ENCODE measurements at regions not wholly inside any gene's neighbourhood (a gene's known extent, or its start where the extent isn't known, plus 50 kb on each side); places are given as distances from the start of the nearest gene placed in this dataset.

DNA sequence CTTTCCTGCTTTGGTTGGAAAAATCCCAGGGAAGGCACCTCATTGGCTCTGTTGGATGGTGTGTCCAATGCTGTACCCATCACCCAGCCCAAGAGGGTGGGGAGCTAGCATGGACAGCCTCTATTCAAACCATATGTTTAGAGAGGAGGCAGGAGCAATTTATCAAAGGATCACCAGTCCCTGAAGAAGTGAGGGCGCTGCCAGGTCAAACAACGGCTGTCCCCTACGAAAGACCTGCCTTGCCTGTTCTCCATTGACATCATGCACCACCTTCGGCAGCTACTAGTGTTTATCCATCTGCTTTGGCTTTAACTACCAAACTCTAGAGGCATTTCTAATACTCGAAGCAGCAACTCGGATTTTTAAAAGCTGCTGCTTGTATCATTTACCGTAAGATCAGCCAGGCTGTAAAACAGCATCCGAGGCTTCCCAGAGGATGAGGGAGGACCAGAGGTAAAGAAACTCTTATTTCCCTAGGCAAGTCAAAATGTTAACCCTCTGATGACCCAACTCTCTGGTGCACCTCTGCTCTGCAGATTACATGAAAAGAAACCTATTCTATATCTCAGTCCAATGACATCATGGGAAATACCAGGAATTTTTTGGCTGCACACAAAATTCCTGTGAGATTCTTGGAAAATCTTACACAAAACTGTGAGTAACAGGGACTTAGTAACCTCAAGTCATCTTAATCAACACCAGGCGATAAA lies 720.9 kb upstream of the TBX3 start:
- intact Hi-C loops (cut with micrococcal nuclease) = no loop called here
- Mint-ChIP-seq H3K36me3 (ENCODE audit: low read depth) (no peaks in the 10 kb centered on the region), H3K9me3 (peaks cover 2% of the 10 kb centered on the region), H3K4me3 (no peak overlapping the region), H3K27ac (no peak overlapping the region), H3K27me3 (no peaks in the 10 kb centered on the region), H3K4me1 (no peaks in the 10 kb centered on the region)
- POLR2A ChIA-PET = no interaction called here
- ATAC-seq (ENCODE audit: low read depth) (no peak), DNase-seq (no peak)
- TF ChIP-seq, protein P1, sequence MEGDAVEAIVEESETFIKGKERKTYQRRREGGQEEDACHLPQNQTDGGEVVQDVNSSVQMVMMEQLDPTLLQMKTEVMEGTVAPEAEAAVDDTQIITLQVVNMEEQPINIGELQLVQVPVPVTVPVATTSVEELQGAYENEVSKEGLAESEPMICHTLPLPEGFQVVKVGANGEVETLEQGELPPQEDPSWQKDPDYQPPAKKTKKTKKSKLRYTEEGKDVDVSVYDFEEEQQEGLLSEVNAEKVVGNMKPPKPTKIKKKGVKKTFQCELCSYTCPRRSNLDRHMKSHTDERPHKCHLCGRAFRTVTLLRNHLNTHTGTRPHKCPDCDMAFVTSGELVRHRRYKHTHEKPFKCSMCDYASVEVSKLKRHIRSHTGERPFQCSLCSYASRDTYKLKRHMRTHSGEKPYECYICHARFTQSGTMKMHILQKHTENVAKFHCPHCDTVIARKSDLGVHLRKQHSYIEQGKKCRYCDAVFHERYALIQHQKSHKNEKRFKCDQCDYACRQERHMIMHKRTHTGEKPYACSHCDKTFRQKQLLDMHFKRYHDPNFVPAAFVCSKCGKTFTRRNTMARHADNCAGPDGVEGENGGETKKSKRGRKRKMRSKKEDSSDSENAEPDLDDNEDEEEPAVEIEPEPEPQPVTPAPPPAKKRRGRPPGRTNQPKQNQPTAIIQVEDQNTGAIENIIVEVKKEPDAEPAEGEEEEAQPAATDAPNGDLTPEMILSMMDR (IDR thresholded peaks at IDR 0.05) = no peak
- CTCF ChIA-PET = no interaction called here

DNA sequence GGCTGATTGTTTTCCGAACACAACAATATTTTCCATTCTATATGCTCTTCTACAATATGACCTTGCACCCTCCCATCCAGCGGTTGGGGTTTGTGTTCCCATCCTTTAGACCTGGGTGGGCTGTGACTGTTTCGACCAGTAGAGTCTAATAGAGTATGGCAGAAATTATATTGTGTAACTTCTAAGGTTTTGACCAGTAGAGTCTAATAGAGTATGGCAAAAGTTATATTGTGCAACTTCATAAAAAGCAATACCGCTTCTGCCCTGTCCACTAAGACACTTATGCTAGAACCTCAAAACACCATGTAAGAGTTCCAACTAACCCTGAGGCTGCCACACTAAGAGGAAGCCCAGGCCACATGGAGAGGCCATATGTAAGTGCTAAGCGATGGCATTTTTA lies 719.7 kb upstream of the TBX3 start:
- Mint-ChIP-seq H3K4me1 (no peaks in the 10 kb centered on the region), H3K9me3 (peaks cover 2% of the 10 kb centered on the region), H3K4me3 (no peak overlapping the region), H3K27me3 (no peaks in the 10 kb centered on the region), H3K36me3 (ENCODE audit: low read depth) (no peaks in the 10 kb centered on the region), H3K27ac (no peak overlapping the region)
- TF ChIP-seq, protein P1 (IDR thresholded peaks at IDR 0.05) = no peak
- DNase-seq (no peak), ATAC-seq (ENCODE audit: low read depth) (no peak)
- ChIA-PET CTCF (no interaction called here), POLR2A (no interaction called here)
- intact Hi-C loops (cut with micrococcal nuclease) = no loop called here

DNA sequence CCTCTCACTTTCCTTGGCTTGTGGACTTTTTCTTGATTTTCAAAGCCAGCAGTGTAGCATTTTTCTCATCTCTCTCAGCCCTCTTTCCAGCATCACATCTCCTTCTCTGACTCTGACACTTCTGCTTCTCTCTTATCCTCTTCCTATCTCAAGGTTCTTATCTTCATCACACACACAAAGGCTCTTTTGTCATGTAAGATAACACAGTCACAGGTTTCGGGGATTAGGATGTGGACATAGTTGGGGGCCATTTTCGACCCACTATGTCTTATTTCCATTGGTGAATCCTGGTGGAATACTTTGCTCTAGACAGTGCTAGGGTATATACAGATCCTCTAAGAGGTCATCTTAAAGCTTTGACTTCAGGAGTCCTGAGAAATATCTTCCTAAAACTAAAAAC lies 719.3 kb upstream of the TBX3 start:
- no peak for ATAC-seq (ENCODE audit: low read depth)
- H3K36me3 Mint-ChIP-seq (ENCODE audit: low read depth) = no peaks in the 10 kb centered on the region
- no peaks in the 10 kb centered on the region for H3K4me1 Mint-ChIP-seq
- no peak overlapping the region for H3K27ac Mint-ChIP-seq
- H3K9me3 Mint-ChIP-seq = peaks cover 2% of the 10 kb centered on the region
- DNase-seq = no peak
- H3K4me3 Mint-ChIP-seq = no peak overlapping the region
- ChIA-PET POLR2A (no interaction called here), CTCF (no interaction called here)
- TF ChIP-seq, protein P1 (IDR thresholded peaks at IDR 0.05) = no peak
- intact Hi-C loops (cut with micrococcal nuclease) = no loop called here
- H3K27me3 Mint-ChIP-seq = no peaks in the 10 kb centered on the region

DNA sequence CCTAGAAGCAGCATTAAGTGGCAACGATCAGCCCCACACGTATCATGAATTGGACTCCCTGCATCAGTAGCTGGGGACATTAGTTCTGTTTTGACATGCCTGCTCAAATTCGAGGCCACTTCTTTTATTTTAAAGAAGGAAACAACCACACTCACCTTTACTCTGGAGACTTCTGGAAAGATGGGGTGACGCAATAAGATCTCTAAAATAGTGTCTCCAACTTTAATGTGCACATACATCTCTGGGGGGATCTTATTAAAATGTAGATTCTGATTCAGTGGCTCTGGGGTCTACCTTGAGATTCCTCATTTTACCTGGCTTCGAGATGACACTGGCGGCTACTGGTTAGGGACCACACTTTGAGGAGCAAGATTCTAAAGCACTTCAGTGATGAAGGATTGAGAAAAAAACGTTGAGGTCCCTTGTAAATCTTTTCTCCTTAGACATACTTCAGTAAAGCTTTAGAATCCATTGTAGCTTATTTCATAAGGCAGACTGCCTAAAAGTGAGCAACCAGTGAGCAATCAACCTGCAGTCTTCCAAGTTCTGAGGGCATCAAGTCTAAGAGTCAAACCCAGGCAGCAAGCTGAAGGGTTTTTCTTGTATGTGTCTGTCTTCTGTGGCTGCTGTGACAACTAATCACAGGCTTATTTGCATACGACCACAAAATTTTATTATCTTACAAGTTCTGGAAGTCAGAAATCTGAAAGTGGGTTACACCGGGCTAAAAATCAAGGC lies 718.6 kb upstream of the TBX3 start:
- Mint-ChIP-seq H3K36me3 (ENCODE audit: low read depth) (no peaks in the 10 kb centered on the region), H3K4me3 (no peak overlapping the region), H3K27ac (no peak overlapping the region), H3K9me3 (peaks cover 4% of the 10 kb centered on the region), H3K4me1 (no peaks in the 10 kb centered on the region), H3K27me3 (no peaks in the 10 kb centered on the region)
- intact Hi-C loops (cut with micrococcal nuclease) = no loop called here
- ATAC-seq (ENCODE audit: low read depth) (no peak), DNase-seq (no peak)
- POLR2A ChIA-PET = no interaction called here
- TF ChIP-seq, protein P1 (IDR thresholded peaks at IDR 0.05) = no peak
- CTCF ChIA-PET = no interaction called here

DNA sequence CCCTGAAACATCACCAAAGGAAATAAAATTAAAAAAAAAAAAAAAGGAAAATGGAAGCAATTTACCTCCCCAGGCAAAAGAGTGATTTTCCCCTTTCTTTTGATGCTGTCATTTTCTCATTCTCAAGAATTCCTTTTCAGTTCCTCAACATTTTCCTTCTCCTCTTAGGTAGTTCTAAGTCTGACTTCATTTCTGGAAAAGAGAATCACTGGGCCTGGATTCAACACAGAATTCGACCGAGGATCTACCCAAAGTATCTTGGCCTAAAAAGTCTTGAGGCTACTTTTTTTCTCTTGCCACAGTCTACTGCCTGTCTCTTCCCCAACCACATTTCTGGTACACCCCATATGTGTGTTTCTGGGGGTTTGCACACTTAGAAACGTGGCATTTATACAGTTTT lies 717.8 kb upstream of the TBX3 start:
- ChIA-PET POLR2A (no interaction called here), CTCF (no interaction called here)
- no peak overlapping the region for H3K4me3 Mint-ChIP-seq
- intact Hi-C loops (cut with micrococcal nuclease) = no loop called here
- no peaks in the 10 kb centered on the region for H3K4me1 Mint-ChIP-seq
- H3K27me3 Mint-ChIP-seq = no peaks in the 10 kb centered on the region
- no peak overlapping the region for H3K27ac Mint-ChIP-seq
- H3K36me3 Mint-ChIP-seq (ENCODE audit: low read depth) = no peaks in the 10 kb centered on the region
- H3K9me3 Mint-ChIP-seq = peaks cover 8% of the 10 kb centered on the region
- TF ChIP-seq, protein P1 (IDR thresholded peaks at IDR 0.05) = no peak
- ATAC-seq (ENCODE audit: low read depth) (no peak), DNase-seq (no peak)

Data from activated B cell treated with CpG ODN at 0.5 μM for 24 hours (primary cell).